HEK293T (cell line): ENCODE measurements at regions not wholly inside any gene's neighbourhood (a gene's known extent, or its start where the extent isn't known, plus 50 kb on each side); places are given as distances from the start of the nearest gene placed in this dataset.

Experiments
- ARNT ChIP-seq: fragments of 450-650 bp; IDR thresholded peaks from 2 replicates; pipeline ENCODE4 v1.6.1; 2017; ENCODE audit warnings: mild to moderate bottlenecking
- FOXA1 ChIP-seq: fragments of 450-650 bp; IDR thresholded peaks from 2 replicates; pipeline ENCODE4 v1.6.1; 2016; ENCODE audit warnings: mild to moderate bottlenecking
- FOXK2 ChIP-seq: fragments of 450-650 bp; IDR thresholded peaks from 2 replicates; pipeline ENCODE4 v1.6.1; 2016; ENCODE audit warnings: mild to moderate bottlenecking
- SUZ12 ChIP-seq: fragments of 450-650 bp; IDR thresholded peaks from 2 replicates; pipeline ENCODE4 v1.6.1; 2016; ENCODE audit warnings: mild to moderate bottlenecking
- TARDBP ChIP-seq: fragments of 450-650 bp; IDR thresholded peaks from 2 replicates; pipeline ENCODE4 v1.6.1; 2016

- TF ChIP-seq ARNT (no peak), FOXK2 (no peak), FOXA1 (no peak), TARDBP (no peak), SUZ12 (no peak)
These were observed 553.3 kb downstream of the INHBA start for GRCh38 chr7:41149576-41149975.
